Transverse colon (tissue), 4 donors: ENCODE measurements at regions not wholly inside any gene's neighbourhood (a gene's known extent, or its start where the extent isn't known, plus 50 kb on each side); places are given as distances from the start of the nearest gene placed in this dataset.

Source experiments
- DNase-seq: peaks from one replicate; pipeline ENCODE4 v3.0.0-alpha.2; 2019
- H3K27ac ChIP-seq, 4 donors: fragments of 200-600 bp; sonication (generic); 2 replicates each; pipeline ENCODE4 v1.5.1; 2016 to 2018; ENCODE audit warnings: inconsistent platforms in 4 of 4
- H3K27me3 ChIP-seq: fragments of 200-600 bp; sonication (generic); 2 replicates; pipeline ENCODE4 v1.5.1; 2017; ENCODE audit warnings: inconsistent platforms
- H3K36me3 ChIP-seq, 4 donors: fragments of 200-600 bp; sonication (generic); 2 replicates each; pipeline ENCODE4 v1.5.1; 2017 to 2019; ENCODE audit warnings: inconsistent platforms in 4 of 4
- H3K4me1 ChIP-seq, 4 donors: fragments of 200-600 bp; sonication (generic); 2 replicates each; pipeline ENCODE4 v1.5.1; 2017 to 2020; ENCODE audit warnings: inconsistent platforms in 4 of 4
- H3K4me3 ChIP-seq, 4 donors: fragments of 200-600 bp; sonication (generic); 1 replicate in 1 of 4; 2 replicates in 3 of 4; pipeline versions ENCODE4 v1.5.1 to v1.6.1; 2017 to 2019; ENCODE audit warnings: inconsistent platforms in 4 of 4
- H3K9me3 ChIP-seq, 2 donors: fragments of 200-600 bp; sonication (generic); 2 replicates each; pipeline ENCODE4 v1.5.1; 2017 to 2019; ENCODE audit warnings: inconsistent platforms in 2 of 2
- CTCF ChIP-seq, 5 experiments: fragments of 200-600 bp in 3 of 5; fragments of 450-650 bp in 2 of 5; sonication (generic) in 3 of 5; IDR thresholded peaks; 1 replicate in 2 of 5; 2 replicates in 3 of 5; pipeline ENCODE4 v1.5.1; 2016 to 2017; ENCODE audit warnings: antibody characterized with exemption in 5 of 5, inconsistent platforms in 3 of 5, mild to moderate bottlenecking in 2 of 5, moderate library complexity in 1 of 5
- EP300 ChIP-seq: sonication (generic); formaldehyde crosslinking; IDR thresholded peaks from one replicate; pipeline ENCODE4 v1.6.1; 2017; ENCODE audit warnings: antibody characterized with exemption, low read depth
- POLR2A ChIP-seq: fragments of 450-650 bp; IDR thresholded peaks from one replicate; pipeline ENCODE4 v1.6.1; 2016; ENCODE audit warnings: antibody characterized with exemption, mild to moderate bottlenecking, moderate library complexity
- POLR2AphosphoS5 ChIP-seq, 3 donors: sonication (generic); formaldehyde crosslinking; IDR thresholded peaks; one replicate each; pipeline ENCODE4 v1.6.1; 2016; ENCODE audit warnings: antibody characterized with exemption in 3 of 3
- WGBS, 2 donors: methylation state at CpG; one replicate each; pipeline ENCODE4 v1.1.5; 2018; ENCODE audit warnings: low coverage in 1 of 2; 5-methylcytosine and 5-hydroxymethylcytosine counted together
- in situ Hi-C, 4 donors: fragments of 200-750 bp; cut with MboI; loops; one replicate each; pipeline versions ENCODE4 v1.15.0 to v1.15.1; 2017; ENCODE audit warnings: low sequenced_read_pairs in 3 of 4, low pct_ligation_motif_present in 1 of 4, low pct_unique_long_range_greater_than_20kb in 1 of 4
- intact Hi-C: fragments of 100-400 bp; cut with DNase I; formaldehyde crosslinking; loops from one replicate; pipeline ENCODE4 v1.15.1; 2023; ENCODE audit warnings: low total_unique reads

DNA sequence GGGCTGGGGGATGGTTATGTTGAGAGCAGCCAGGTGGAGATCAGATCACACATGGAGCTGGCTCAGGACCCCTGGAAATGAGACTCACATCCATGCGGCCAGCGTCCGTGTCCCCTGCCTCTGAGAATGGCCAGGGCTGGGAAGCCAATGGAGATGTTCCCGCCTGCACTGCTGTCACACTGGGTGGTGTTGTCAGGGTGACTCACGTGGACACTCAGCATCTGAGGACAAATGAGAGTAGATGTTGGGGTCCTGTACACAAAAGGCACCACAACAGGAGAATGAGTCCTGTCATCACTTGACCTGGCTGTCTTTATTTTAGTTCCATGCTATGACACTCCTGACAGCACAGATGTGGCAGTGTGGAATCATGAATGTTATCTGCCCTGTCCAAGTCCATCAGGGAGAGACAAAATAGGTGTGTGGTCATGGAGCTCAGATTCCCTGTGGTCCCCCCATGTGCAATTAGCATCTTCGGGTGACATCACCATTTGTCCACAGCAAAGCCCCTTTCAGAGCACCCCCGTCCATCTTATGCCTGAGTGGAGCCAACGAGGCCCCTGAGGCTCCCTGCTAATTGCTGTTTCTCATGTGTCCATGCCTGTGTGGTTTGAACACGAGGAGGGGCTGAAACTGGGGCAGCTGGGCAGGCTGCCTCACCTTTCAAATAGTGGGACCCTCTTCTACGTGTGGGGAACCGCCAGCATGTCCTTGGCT, 393.5 kb downstream of the AACS start:
- TF ChIP-seq CTCF (IDR thresholded peaks at IDR 0.05) (no peak), POLR2A (no peak), EP300 (no peak), POLR2AphosphoS5 (IDR thresholded peaks at IDR 0.05) (no peak)
- intact Hi-C loops (no loop called here), in situ Hi-C loops (no loop called here)
- no peaks in the 10 kb centered on the region for H3K9me3 ChIP-seq
- WGBS, 2 donors, result 70 to 79% methylated on average over 3 to 11 of the region's 11 CpGs
- no peaks in the 10 kb centered on the region for H3K36me3 ChIP-seq
- DNase-seq, result no peak
- H3K27ac ChIP-seq, result no peak overlapping the region
- no peak overlapping the region for H3K4me3 ChIP-seq
- peaks cover 3% of the 10 kb centered on the region for H3K27me3 ChIP-seq
- H3K4me1 ChIP-seq, result no peaks in the 10 kb centered on the region

- in situ Hi-C loops, result no loop called here
- 74 to 89% methylated on average over 4 to 5 of the region's 5 CpGs for WGBS, 2 donors
- Histone ChIP-seq H3K36me3 (no peaks in the 10 kb centered on the region), H3K27ac (no peak overlapping the region), H3K4me3 (no peak overlapping the region), H3K9me3 (no peaks in the 10 kb centered on the region), H3K4me1 (no peaks in the 10 kb centered on the region), H3K27me3 (no peaks in the 10 kb centered on the region)
- intact Hi-C loops, result no loop called here
- DNase-seq, result no peak
- no peak for TF ChIP-seq POLR2A
- no peak for TF ChIP-seq CTCF (IDR thresholded peaks at IDR 0.05)
- TF ChIP-seq EP300, result no peak
- TF ChIP-seq POLR2AphosphoS5 (IDR thresholded peaks at IDR 0.05), result no peak
Measured at GRCh38 chr12:125461831-125462230, 396.6 kb downstream of the AACS start.

GRCh38 chr12:125463386-125463785, 398.2 kb downstream of the AACS start:
- intact Hi-C loops, result no loop called here
- in situ Hi-C loops, result no loop called here

DNA sequence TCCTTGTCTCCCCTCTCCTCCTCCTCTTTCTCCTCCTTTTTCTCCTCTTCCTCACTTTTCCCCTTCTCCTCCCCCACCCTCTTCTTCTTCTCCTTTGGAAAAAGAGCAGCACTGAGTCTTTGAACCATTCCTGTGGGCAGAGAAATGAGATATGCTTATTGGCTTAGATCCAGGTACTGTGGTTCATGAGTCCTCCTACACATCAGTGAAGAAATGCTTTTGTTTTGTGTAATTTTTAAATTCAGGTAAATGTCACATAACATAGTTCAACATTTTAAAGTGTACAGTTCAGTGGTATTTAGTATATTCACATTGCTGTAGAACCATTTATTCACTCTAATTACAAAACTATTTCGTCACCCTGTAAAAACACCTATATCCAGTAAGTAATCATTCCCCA, 402.1 kb downstream of the AACS start:
- DNase-seq, result no peak
- Histone ChIP-seq H3K9me3 (no peaks in the 10 kb centered on the region), H3K4me3 (no peak overlapping the region), H3K27ac (no peak overlapping the region), H3K36me3 (no peaks in the 10 kb centered on the region), H3K4me1 (peaks cover 0 to 5% (median 2%) of the 10 kb centered on the region in 4 donors), H3K27me3 (no peaks in the 10 kb centered on the region)
- intact Hi-C loops (no loop called here), in situ Hi-C loops (no loop called here)
- WGBS, 2 donors, result 66 to 67% methylated on average over 1 of the region's 1 CpG
- TF ChIP-seq POLR2A, result no peak
- TF ChIP-seq POLR2AphosphoS5 (IDR thresholded peaks at IDR 0.05), result no peak
- no peak for TF ChIP-seq EP300
- no peak for TF ChIP-seq CTCF (IDR thresholded peaks at IDR 0.05)

More at GRCh38 chr12:125463386-125463785, 398.2 kb downstream of the AACS start:
- Histone ChIP-seq H3K27ac (no peak overlapping the region), H3K36me3 (no peaks in the 10 kb centered on the region), H3K27me3 (no peaks in the 10 kb centered on the region), H3K4me1 (no peaks in the 10 kb centered on the region), H3K4me3 (no peak overlapping the region), H3K9me3 (no peaks in the 10 kb centered on the region)
- no peak for DNase-seq
- 67 to 72% methylated on average over 2 of the region's 2 CpGs for WGBS, 2 donors
- TF ChIP-seq POLR2AphosphoS5 (IDR thresholded peaks at IDR 0.05) (no peak), EP300 (no peak), POLR2A (no peak), CTCF (IDR thresholded peaks at IDR 0.05) (no peak)
